H1 (cell line): ENCODE measurements at regions not wholly inside any gene's neighbourhood (a gene's known extent, or its start where the extent isn't known, plus 50 kb on each side); places are given as distances from the start of the nearest gene placed in this dataset.

ENCODE experiments used
- CTCF ChIA-PET: fragments of 300-600 bp; sonication (Branson Sonifier 250); formaldehyde crosslinking; loops from one replicate; lab custom pipeline; 2021; ENCODE audit not compliant: partially characterized antibody; lab: Charles Lee
- POLR2A ChIA-PET: fragments of 300-600 bp; sonication (Branson Sonifier 250); formaldehyde crosslinking; loops from one replicate; lab custom pipeline; 2021; ENCODE audit warnings: inconsistent platforms; ENCODE audit not compliant: partially characterized antibody; lab: Charles Lee
- DNase-seq, 2 experiments: peaks; one replicate each; pipeline versions ENCODE4 v3.0.0 to v3.0.0-alpha.2; 2010 to 2022; ENCODE audit warnings: low spot score in 2 of 2, low read depth in 1 of 2, mixed read lengths in 1 of 2
- FAIRE-seq: peaks from 2 replicates; lab custom pipeline; 2011; peaks lifted over from hg19 to GRCh38; lab: Jason Lieb, UNC
- H2AFZ ChIP-seq: 2 replicates; pipeline ENCODE4 v1.8.1; 2012; ENCODE audit warnings: low read length, inconsistent platforms
- H2AK5ac ChIP-seq: 2 replicates; pipeline ENCODE4 v1.6.1; 2013; ENCODE audit warnings: low read depth, low read length
- H2BK120ac ChIP-seq: replicated peaks from 2 replicates; pipeline ENCODE3; 2013; ENCODE audit warnings: low read depth, low read length, inconsistent platforms
- H2BK12ac ChIP-seq: 2 replicates; pipeline ENCODE4 v1.6.1; 2013; ENCODE audit warnings: low read depth, low read length
- H2BK15ac ChIP-seq: 2 replicates; pipeline ENCODE4 v1.6.1; 2013; ENCODE audit warnings: low read length
- H2BK20ac ChIP-seq: 2 replicates; pipeline ENCODE4 v1.6.1; 2013; ENCODE audit warnings: low read length
- H2BK5ac ChIP-seq: 2 replicates; pipeline ENCODE4 v1.6.1; 2013; ENCODE audit warnings: low read depth, low read length
- H3K14ac ChIP-seq: 2 replicates; pipeline ENCODE4 v1.6.1; 2013; ENCODE audit warnings: inconsistent platforms; ENCODE audit not compliant: insufficient read length
- H3K18ac ChIP-seq: 2 replicates; pipeline ENCODE4 v1.6.1; 2013; ENCODE audit warnings: low read length; ENCODE audit errors: extremely low read depth
- H3K23ac ChIP-seq: 2 replicates; pipeline ENCODE4 v1.6.1; 2013; ENCODE audit warnings: inconsistent platforms; ENCODE audit not compliant: insufficient read length
- H3K23me2 ChIP-seq: 2 replicates; pipeline ENCODE4 v1.6.1; 2013; ENCODE audit warnings: low read depth, low read length
- H3K27ac ChIP-seq: 2 replicates; pipeline ENCODE4 v1.6.1; 2011; ENCODE audit warnings: low read depth, low read length, inconsistent platforms
- H3K27me3 ChIP-seq, 4 experiments: replicated peaks in 1 of 4; 1 replicate in 1 of 4; 2 replicates in 3 of 4; pipeline versions ENCODE4 v1.6.1 to v1.8.1; 2011 to 2013; ENCODE audit warnings: low read length in 3 of 4, mild to moderate bottlenecking in 3 of 4, inconsistent platforms in 2 of 4, mixed read lengths in 2 of 4, moderate library complexity in 1 of 4; ENCODE audit not compliant: control insufficient read depth in 3 of 4, insufficient read depth in 3 of 4; ENCODE audit errors: extremely low read depth in 1 of 4
- H3K36me3 ChIP-seq, 4 experiments: 2 replicates each; pipeline versions ENCODE4 v1.6.1 to v1.8.1; 2011 to 2013; ENCODE audit warnings: mild to moderate bottlenecking in 4 of 4, low read length in 3 of 4, moderate library complexity in 2 of 4, control low read depth in 1 of 4, inconsistent platforms in 1 of 4; ENCODE audit not compliant: insufficient read depth in 4 of 4, control insufficient read depth in 2 of 4
- H3K4ac ChIP-seq: replicated peaks from 2 replicates; pipeline ENCODE3; 2013; ENCODE audit warnings: low read length, low read depth, mixed read lengths, inconsistent platforms; ENCODE audit not compliant: insufficient read length
- H3K4me1 ChIP-seq, 4 experiments: replicated peaks in 1 of 4; 1 replicate in 1 of 4; 2 replicates in 3 of 4; pipeline versions ENCODE4 v1.6.1 to v1.8.1; 2011 to 2013; ENCODE audit warnings: low read length in 3 of 4, inconsistent platforms in 2 of 4, mixed read lengths in 1 of 4; ENCODE audit not compliant: insufficient read depth in 4 of 4, control insufficient read depth in 3 of 4
- H3K4me2 ChIP-seq, 2 experiments: 2 replicates each; pipeline versions ENCODE4 v1.6.1 to v1.8.1; 2011 to 2013; ENCODE audit warnings: low read depth in 2 of 2, low read length in 2 of 2, control low read depth in 1 of 2, inconsistent platforms in 1 of 2, mild to moderate bottlenecking in 1 of 2; ENCODE audit not compliant: insufficient read depth in 1 of 2
- H3K4me3 ChIP-seq, 4 experiments: fragments of 200-600, 300-600 bp in 1 of 4; sonication (generic), shearing (Covaris generic), sonication (Bioruptor Twin) in 1 of 4; 2 replicates each; pipeline versions ENCODE4 v1.5.1 to v1.8.1; 2011 to 2016; ENCODE audit warnings: low read length in 4 of 4, low read depth in 3 of 4, control low read depth in 2 of 4, inconsistent platforms in 2 of 4, mild to moderate bottlenecking in 2 of 4, mixed read lengths in 1 of 4, moderate library complexity in 1 of 4; ENCODE audit not compliant: insufficient read depth in 2 of 4; ENCODE audit errors: extremely low read depth in 1 of 4
- H3K56ac ChIP-seq: replicated peaks from 2 replicates; pipeline ENCODE3; 2013; ENCODE audit warnings: low read depth, mild to moderate bottlenecking, mixed read lengths, low read length, inconsistent platforms; ENCODE audit not compliant: insufficient read length
- H3K79me1 ChIP-seq: 2 replicates; pipeline ENCODE4 v1.6.1; 2013; ENCODE audit warnings: low read depth, low read length, control low read depth
- H3K79me2 ChIP-seq, 2 experiments: 2 replicates each; pipeline versions ENCODE4 v1.6.1 to v1.8.1; 2012 to 2013; ENCODE audit warnings: low read length in 2 of 2, mild to moderate bottlenecking in 2 of 2, inconsistent platforms in 1 of 2; ENCODE audit not compliant: insufficient read depth in 2 of 2, control insufficient read depth in 1 of 2
- H3K9ac ChIP-seq, 4 experiments: replicated peaks in 1 of 4; 1 replicate in 1 of 4; 2 replicates in 3 of 4; pipeline versions ENCODE4 v1.6.1 to v1.8.1; 2011 to 2013; ENCODE audit warnings: low read depth in 3 of 4, low read length in 3 of 4, control low read depth in 2 of 4, mild to moderate bottlenecking in 2 of 4, moderate library complexity in 2 of 4, inconsistent platforms in 1 of 4; ENCODE audit errors: extremely low read depth in 1 of 4
- H3K9me3 ChIP-seq, 2 experiments: 2 replicates each; pipeline versions ENCODE4 v1.6.1 to v1.8.1; 2012 to 2013; ENCODE audit warnings: mild to moderate bottlenecking in 2 of 2, moderate library complexity in 2 of 2, control low read depth in 1 of 2, inconsistent platforms in 1 of 2, low read depth in 1 of 2, low read length in 1 of 2, mixed read lengths in 1 of 2; ENCODE audit not compliant: insufficient read depth in 2 of 2
- H4K20me1 ChIP-seq, 2 experiments: replicated peaks in 1 of 2; 2 replicates each; pipeline versions ENCODE3 to v1.8.1; 2011 to 2013; ENCODE audit warnings: inconsistent platforms in 2 of 2, low read length in 2 of 2, mild to moderate bottlenecking in 1 of 2; ENCODE audit not compliant: insufficient read depth in 2 of 2, control insufficient read depth in 1 of 2
- H4K5ac ChIP-seq: 2 replicates; pipeline ENCODE4 v1.6.1; 2013; ENCODE audit warnings: low read length, low read depth, mixed read lengths, inconsistent platforms; ENCODE audit not compliant: insufficient read length
- H4K8ac ChIP-seq: 2 replicates; pipeline ENCODE4 v1.8.0; 2013; ENCODE audit warnings: mild to moderate bottlenecking, moderate library complexity, low read length, inconsistent platforms; ENCODE audit not compliant: insufficient read depth; ENCODE audit errors: extremely low read depth
- H4K91ac ChIP-seq: replicated peaks from 2 replicates; pipeline ENCODE3; 2013; ENCODE audit warnings: low read length, mixed read lengths, inconsistent platforms; ENCODE audit not compliant: insufficient read length
- SAP30 ChIP-seq: fragments of 300-600 bp; sonication (generic); IDR thresholded peaks from 2 replicates; pipeline ENCODE4 v1.7.1; 2012; ENCODE audit warnings: low read length, moderate library complexity, mild to moderate bottlenecking, inconsistent platforms; ENCODE audit not compliant: insufficient read depth, insufficient replicate concordance
- SIN3A ChIP-seq, 2 experiments: IDR thresholded peaks in 1 of 2; conservative IDR thresholded peaks in 1 of 2; 2 replicates each; pipeline ENCODE4 v1.6.1; 2011 to 2012; ENCODE audit warnings: low read length in 2 of 2, improper control_type of control experiment in 1 of 2, low read depth in 1 of 2, mild to moderate bottlenecking in 1 of 2
- SP2 ChIP-seq: IDR thresholded peaks from 2 replicates; pipeline ENCODE4 v1.6.1; 2012; ENCODE audit warnings: mild to moderate bottlenecking, low read length, inconsistent platforms
- SUZ12 ChIP-seq: fragments of 200-600 bp; sonication (generic); IDR thresholded peaks from 2 replicates; pipeline ENCODE4 v1.6.1; 2012; ENCODE audit warnings: mild to moderate bottlenecking, inconsistent platforms, low read length, moderate library complexity, mixed read lengths
- TAF7 ChIP-seq: optimal IDR thresholded peaks from 2 replicates; pipeline ENCODE3; 2011; ENCODE audit warnings: low read depth, mild to moderate bottlenecking, inconsistent platforms, low read length, moderate library complexity, borderline replicate concordance
- USF2 ChIP-seq: IDR thresholded peaks from 2 replicates; pipeline ENCODE4 v1.6.1; 2011; ENCODE audit warnings: low read length, improper control_type of control experiment
- YY1 ChIP-seq: IDR thresholded peaks from 2 replicates; pipeline ENCODE4 v1.6.1; 2011; ENCODE audit warnings: low read depth, mild to moderate bottlenecking, low read length
- WGBS, 2 experiments: shearing (Covaris generic) in 1 of 2; methylation state at CpG; one replicate each; pipeline versions ENCODE4 v1.1.6 to v1.1.7; 2013 to 2015; ENCODE audit warnings: low lambda C conversion rate in 2 of 2, mixed read lengths in 2 of 2, inconsistent platforms in 1 of 2, low coverage in 1 of 2, missing lambda C conversion rate in 1 of 2; ENCODE audit not compliant: insufficient replicate concordance in 2 of 2, insufficient coverage in 1 of 2, insufficient read length in 1 of 2; ENCODE audit errors: extremely low coverage in 1 of 2, missing lambda C conversion rate in 1 of 2; 5-methylcytosine and 5-hydroxymethylcytosine counted together

- Histone ChIP-seq H3K23me2 (no peaks in the 10 kb centered on the region), H3K23ac (no peak overlapping the region), H2AK5ac (no peak overlapping the region), H4K20me1 (no peaks in the 10 kb centered on the region), H3K36me3 (0 out of 8 replicates have a peak, but pooled peaks cover 0 to 2% (median 0%) of the 10 kb centered on the region in 4 experiments), H2BK15ac (no peak overlapping the region), H3K56ac (no peak overlapping the region), H4K8ac (no peak overlapping the region), H2BK12ac (no peak overlapping the region), H3K9ac (no peak overlapping the region), H3K27ac (no peak overlapping the region), H3K18ac (no peak overlapping the region), H3K4ac (no peak overlapping the region), H2BK20ac (no peak overlapping the region), H3K27me3 (no peaks in the 10 kb centered on the region), H2AFZ (no peak overlapping the region), H3K79me1 (no peaks in the 10 kb centered on the region), H3K4me2 (no peak overlapping the region), H3K4me1 (no peaks in the 10 kb centered on the region), H3K79me2 (no peaks in the 10 kb centered on the region), H4K91ac (no peak overlapping the region), H2BK120ac (no peak overlapping the region), H3K4me3 (no peak overlapping the region), H2BK5ac (no peak overlapping the region), H3K9me3 (peaks cover 6 to 9% of the 10 kb centered on the region in 2 experiments; a peak in 3 of 4 replicates), H4K5ac (no peak overlapping the region), H3K14ac (no peak overlapping the region)
- FAIRE-seq (no peak), DNase-seq (no peak)
- POLR2A ChIA-PET = no interaction called here
- CTCF ChIA-PET = interaction anchor here (2.9 kb wide), 1 partner anchor 10 kb away, joined by 8 read pairs; no protein-coding TSS in a partner anchor
- 86% methylated on average over 3 of the region's 3 CpGs; no CpG with 5 or more reads in 1 of the 2 experiments for WGBS, 2 experiments
- TF ChIP-seq YY1 = no peak
- TF ChIP-seq SIN3A (conservative IDR thresholded peaks at IDR 0.05 in 1 of 2, IDR thresholded peaks at IDR 0.05 in 1 of 2; ENCODE audit: low read depth in 1 of 2, low read length in 2 of 2) = no peak
- TF ChIP-seq SAP30 = no peak
- TF ChIP-seq USF2 = no peak
- no peak for TF ChIP-seq SP2
- TF ChIP-seq TAF7 = no peak
- no peak for TF ChIP-seq SUZ12
Measured at GRCh38 chr3:70556056-70556455, 243.6 kb upstream of the MDFIC2 start.
